Pulmonary artery endothelial cell (primary cell): ENCODE measurements at regions not wholly inside any gene's neighbourhood (a gene's known extent, or its start where the extent isn't known, plus 50 kb on each side); places are given as distances from the start of the nearest gene placed in this dataset.

Experiments used
- DNase-seq: peaks from one replicate; pipeline ENCODE4 v3.0.0-alpha.2; 2011; ENCODE audit warnings: low read depth, low spot score

DNA sequence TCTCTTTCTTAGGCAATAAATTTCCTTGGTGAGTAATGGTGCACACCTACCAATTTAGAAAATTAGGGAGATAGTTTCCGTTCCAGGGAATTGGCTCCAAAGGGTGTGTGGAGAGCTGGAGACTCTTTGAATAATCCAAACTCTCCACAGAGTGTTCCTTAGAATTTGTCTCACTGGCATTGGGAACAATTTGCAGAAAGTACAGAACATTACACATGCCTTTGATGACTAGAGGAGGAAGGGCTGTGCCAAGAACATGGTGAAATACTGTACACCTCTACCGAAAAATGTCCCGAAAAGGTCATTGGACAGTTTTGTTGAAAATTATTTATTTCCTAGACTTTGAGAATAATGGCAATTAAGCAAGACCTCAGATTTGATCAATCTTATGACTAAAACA, 214.2 kb upstream of the MPDZ start:
- DNase-seq = no peak

GRCh38 chr9:13491493-13492424, 212.3 kb upstream of the MPDZ start:
- DNase-seq = no peak

DNA sequence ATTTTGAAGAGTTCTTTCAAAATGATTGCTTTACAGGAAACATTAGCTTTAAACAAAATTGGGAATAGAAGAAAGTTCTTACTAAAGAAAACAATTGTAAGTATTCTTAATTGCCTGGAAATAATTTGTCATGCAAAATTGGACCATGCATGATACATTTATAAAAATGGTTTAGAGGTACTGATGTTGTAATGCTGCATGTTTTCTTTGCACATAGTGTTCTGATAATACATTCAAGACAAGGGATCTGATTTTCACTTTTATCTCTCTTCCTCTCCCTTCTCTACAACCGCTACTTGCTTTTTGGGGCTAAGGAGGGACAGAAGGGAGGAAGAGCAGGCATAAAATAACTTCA, 211.6 kb upstream of the MPDZ start:
- no peak for DNase-seq

GRCh38 chr9:13487936-13488335, 208.4 kb upstream of the MPDZ start:
- no peak for DNase-seq

DNA sequence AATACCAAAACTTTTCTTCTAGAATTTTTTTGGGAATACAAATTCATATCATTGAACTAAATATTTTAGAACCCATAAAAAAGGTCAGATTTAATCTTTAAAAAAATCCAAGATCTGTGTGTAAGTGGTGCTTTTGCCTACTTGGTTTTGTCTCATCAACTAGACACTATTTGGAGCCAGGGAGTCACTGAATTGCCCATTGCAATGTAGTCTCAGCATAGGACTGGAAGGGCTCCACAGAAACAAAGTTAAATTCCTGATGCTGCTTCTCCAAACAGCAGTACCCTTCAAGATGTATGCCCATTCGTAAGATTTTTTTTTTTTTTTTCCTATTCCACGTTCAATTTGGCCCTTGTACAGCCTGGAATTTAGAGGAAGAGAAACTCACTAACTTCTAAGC, 208.0 kb upstream of the MPDZ start:
- DNase-seq = no peak

- no peak for DNase-seq
Observed at GRCh38 chr9:13487071-13487470, 207.6 kb upstream of the MPDZ start.

DNA sequence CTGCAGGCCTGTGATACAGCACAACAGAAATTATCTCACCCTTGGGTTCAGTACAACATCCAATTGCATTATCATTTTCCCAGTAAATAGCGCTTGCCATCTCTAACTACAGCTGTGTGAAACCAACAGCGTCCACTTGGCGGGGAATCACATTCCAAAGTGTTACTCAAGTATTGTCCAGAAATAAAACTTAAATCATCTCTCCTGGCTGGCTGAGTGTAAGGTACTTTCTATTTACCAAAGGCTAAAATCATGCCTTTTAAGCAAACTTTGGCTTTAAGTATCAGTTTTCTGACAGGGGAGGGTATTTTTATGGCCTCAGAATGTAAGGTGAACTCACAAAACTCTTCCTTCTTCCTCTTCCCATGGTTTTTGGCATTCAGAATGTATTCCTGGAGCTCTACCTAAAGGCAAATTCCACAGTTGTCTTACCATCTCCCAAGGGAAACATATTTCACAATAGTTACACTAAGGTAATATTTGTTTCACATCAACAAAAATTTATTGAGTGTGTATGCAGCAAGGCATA, 205.6 kb upstream of the MPDZ start:
- DNase-seq = no peak

DNA sequence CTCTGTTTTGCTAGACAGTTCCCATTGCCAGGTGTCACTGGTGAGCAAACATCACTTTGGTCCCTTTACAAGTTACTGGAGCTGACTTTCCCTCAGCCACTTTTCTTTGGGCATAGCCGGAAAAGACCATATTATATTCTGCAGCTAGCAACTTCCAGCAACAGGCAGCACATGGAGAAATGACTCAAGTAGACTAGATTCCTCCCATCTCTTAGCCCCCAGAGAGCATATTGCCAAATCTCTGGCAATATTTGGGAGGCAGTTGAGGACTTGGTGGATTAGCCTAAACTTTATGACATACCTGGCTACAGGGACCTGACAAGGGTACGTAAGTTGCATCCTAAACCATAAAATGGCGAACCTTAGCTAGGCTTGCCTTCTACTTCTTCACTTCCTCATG, 204.7 kb upstream of the MPDZ start:
- DNase-seq = no peak

DNA sequence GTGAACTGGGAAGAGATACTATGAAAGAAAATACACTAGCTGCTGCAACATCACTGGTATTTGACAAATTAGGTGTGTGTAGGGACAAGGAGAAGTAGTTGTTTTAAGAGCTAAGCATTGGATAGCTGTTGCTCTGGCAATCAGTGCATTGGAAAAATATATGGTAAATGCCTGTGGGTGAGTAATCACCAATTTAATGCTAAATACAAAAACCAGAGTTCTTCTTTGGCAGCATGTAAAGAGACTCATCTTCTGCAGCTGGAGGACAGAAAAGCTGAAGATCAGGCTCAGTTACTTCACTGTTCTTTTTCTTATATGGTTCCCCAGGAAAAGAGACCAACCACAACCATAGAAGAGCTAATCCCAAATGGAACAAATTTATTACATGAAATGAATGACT, 201.8 kb upstream of the MPDZ start:
- DNase-seq = no peak

DNA sequence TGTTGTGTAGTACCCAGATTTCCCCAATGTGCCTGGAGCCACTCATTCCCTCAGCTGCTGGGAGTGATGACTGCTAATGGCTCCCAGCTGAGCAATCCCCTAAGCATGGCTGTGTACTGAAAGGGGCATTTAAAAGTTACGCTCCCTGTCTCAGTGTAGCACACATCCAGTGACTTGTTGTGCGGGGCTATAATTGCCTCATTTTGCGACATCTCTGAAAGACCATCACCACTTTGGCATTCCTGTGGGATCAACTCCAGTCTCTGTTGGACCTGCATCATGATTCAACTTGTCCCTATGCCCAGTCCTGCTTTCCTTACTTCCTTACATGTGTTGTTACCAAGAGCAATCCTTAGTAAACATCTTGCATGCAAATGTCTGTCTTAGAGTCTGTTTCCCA, 201.2 kb upstream of the MPDZ start:
- DNase-seq = no peak

DNA sequence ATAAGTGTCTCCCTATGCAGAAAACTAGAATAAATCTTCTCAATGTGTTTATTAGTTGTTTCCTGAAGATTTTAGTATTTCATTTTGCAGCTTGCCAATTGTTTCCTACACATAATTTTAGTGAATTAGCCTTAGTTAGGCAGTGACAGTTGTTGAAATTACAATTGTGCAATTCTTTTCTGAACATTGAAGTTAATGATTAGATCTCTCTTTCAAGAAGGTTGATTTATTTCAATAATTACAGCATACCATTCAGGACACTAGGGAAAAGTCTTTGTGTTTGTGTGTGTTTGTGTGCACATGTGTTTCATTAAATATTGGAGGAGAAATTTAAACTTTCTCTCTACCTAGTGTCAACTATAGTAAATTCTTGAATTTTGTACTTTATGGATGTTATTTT, 199.6 kb upstream of the MPDZ start:
- DNase-seq = no peak

DNA sequence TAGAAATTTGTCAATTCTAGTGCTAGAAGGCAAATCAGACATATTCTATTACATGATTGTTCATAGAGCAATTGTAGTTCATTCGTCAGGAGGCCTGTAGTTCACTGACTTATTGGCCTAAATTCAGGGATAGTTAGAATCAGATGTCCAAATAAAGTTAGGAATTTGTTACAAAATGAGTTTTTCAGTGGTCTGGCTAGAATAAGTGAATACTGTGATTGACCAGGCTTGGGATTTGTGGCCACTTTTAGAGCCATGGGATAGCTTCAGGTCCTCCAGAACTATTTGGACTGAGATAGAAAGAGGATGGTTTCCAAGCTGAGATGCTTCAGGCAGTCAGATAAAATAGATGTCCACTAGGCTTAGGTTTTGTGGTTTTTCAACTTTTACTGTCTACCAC, 199.1 kb upstream of the MPDZ start:
- DNase-seq = no peak

GRCh38 chr9:13478160-13478559, 198.7 kb upstream of the MPDZ start:
- no peak for DNase-seq

GRCh38 chr9:13470836-13471235, 191.3 kb upstream of the MPDZ start:
- DNase-seq = no peak

GRCh38 chr9:13467157-13467556, 187.7 kb upstream of the MPDZ start:
- DNase-seq = no peak

GRCh38 chr9:13461414-13461991, 182.0 kb upstream of the MPDZ start:
- no peak for DNase-seq

DNA sequence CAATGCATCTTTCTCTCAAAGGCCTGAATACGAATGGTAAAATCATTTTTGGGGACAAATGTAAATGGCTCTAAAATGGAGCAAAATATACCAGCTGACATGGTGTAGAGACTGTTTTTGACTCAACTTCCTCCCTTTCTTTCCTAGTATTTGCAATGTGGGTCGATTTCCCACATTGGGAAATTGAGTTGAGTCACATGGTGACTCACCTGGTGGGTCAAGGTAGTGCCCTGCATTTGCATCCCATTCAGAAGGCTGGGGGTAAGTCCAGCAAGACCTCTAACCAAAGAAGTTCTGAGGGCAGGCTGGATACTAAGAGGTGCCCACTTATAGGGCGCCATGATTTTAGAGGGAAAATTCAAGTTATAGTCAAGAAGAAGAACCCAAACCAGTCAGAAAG, 179.6 kb upstream of the MPDZ start:
- no peak for DNase-seq

GRCh38 chr9:13457795-13458194, 178.3 kb upstream of the MPDZ start:
- no peak for DNase-seq

DNA sequence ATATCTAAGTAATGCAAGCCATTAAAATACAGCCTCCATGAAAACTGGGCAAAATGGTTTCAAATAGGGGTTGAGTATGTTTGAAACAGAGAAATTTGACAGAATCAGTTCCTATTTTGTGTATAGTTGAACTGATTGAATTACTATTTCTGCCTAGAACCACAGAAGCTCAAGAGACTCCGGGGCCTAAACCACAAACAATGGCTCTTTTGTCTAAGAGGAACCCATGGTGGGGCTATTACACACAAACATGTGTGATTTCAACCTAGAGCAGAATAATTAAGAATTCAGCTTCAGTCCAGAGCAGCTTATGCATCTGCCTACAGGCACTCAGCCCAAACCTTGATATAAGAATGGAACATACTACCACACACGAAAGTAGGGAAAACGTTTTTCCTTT, 171.2 kb upstream of the MPDZ start:
- no peak for DNase-seq

- no peak for DNase-seq
Observed at GRCh38 chr9:13448482-13448881, 169.0 kb upstream of the MPDZ start.

DNA sequence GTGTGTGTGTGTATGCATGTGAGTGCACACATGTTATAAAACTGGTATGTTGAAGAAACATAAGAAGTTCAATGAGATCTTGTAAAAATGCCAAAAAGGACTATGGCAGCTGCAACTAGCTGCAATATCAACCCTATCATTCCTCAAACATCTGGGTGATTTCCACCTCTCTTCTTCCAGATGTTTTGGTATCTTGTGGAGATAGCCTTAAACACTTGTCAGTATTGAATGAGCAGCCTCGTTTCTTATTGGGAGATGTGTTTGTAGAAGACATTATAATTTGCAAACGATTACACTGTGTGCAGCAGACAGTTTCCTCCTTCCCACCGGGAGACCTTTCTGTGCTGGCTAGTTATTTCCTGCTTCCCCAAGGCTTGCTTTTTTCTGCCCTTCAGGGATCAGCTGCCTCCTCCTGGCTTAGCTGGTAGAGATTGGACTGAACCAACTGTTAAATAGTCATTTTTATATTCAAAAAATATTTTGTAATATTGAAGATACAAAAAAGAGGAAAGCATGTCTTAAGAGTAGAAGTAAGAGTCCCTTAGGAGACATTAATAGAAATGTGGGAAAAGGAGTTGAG, 168.4 kb upstream of the MPDZ start:
- peak; percentile 13 for DNase-seq

GRCh38 chr9:13446938-13447842, 167.7 kb upstream of the MPDZ start:
- no peak for DNase-seq
